Left colon (tissue), 2 donors: ENCODE measurements at regions not wholly inside any gene's neighbourhood (a gene's known extent, or its start where the extent isn't known, plus 50 kb on each side); places are given as distances from the start of the nearest gene placed in this dataset.

Experiments
- ATAC-seq: fragments of 200-7000 bp; cut with Tn5 transposase; one replicate; pipeline ENCODE4 v1.9.1; 2020; ENCODE audit warnings: mild to moderate bottlenecking, moderate library complexity
- DNase-seq, 2 donors: peaks; one replicate each; pipeline ENCODE4 v3.0.0-alpha.2; 2020
- intact Hi-C, 2 donors: fragments of 100-400 bp; cut with DNase I in 1 of 2; cut with micrococcal nuclease in 1 of 2; formaldehyde crosslinking; loops; one replicate each; pipeline versions ENCODE4 v1.11.2 to v1.14.0; 2022; cut with DNase I, micrococcal nuclease
- donor health status: DM: no; HTN: no; CAD: no.
- donor health status: DM: yes; HTN: yes; CAD: no.

GRCh38 chr13:25037057-25037813 is 58.7 kb upstream of the PABPC3 start:
- peak in 1 of 2 donors; percentile 49 for DNase-seq
- intact Hi-C loops: no loop called here
- ATAC-seq: peak; percentile 86

- intact Hi-C loops: no loop called here
- ATAC-seq: no peak
- no peak for DNase-seq
These were observed 53.6 kb upstream of the PABPC3 start for GRCh38 chr13:25042151-25042865.

- intact Hi-C loops: no loop called here
- ATAC-seq (no peak), DNase-seq (no peak)
These were observed 51.9 kb upstream of the PABPC3 start for GRCh38 chr13:25044071-25044470.
